RWPE1 (cell line): ENCODE measurements at regions not wholly inside any gene's neighbourhood (a gene's known extent, or its start where the extent isn't known, plus 50 kb on each side); places are given as distances from the start of the nearest gene placed in this dataset.

Source experiments
- CTCF ChIA-PET: fragments of 350-600 bp; sonication (Branson Sonifier 250); formaldehyde crosslinking; extraction: SDS; loops from one replicate; lab custom pipeline; 2021; lab: Yijun Ruan, JAX
- POLR2A ChIA-PET: fragments of 400-600 bp; formaldehyde crosslinking; extraction: SDS; loops from one replicate; lab custom pipeline; 2020; ENCODE audit warnings: antibody characterized with exemption; ENCODE audit not compliant: low non-redundant PET; lab: Yijun Ruan, JAX
- DNase-seq: peaks from one replicate; pipeline ENCODE4 v3.0.0; 2012; ENCODE audit warnings: low spot score
- H3K27ac ChIP-seq: fragments of 450-650 bp; 2 replicates; pipeline ENCODE4 v1.5.1; 2017
- CTCF ChIP-seq: fragments of 450-650 bp; conservative IDR thresholded peaks from 2 replicates; pipeline ENCODE4 v1.5.1; 2017; ENCODE audit warnings: low read depth, mild to moderate bottlenecking

- DNase-seq: peak; percentile 49
- no peak overlapping the region for H3K27ac ChIP-seq
- CTCF ChIA-PET: no interaction called here
- TF ChIP-seq CTCF: peak; percentile 70
- POLR2A ChIA-PET: no interaction called here
These were observed 206.6 kb upstream of the RFX3 start for GRCh38 chr9:3732077-3733038.

GRCh38 chr9:3730511-3730922, 204.7 kb upstream of the RFX3 start:
- ChIA-PET CTCF (interaction anchor here (0.7 kb wide), 1 partner anchor 10 kb away, joined by 3 read pairs; no protein-coding TSS in a partner anchor), POLR2A (no interaction called here)
- DNase-seq: no peak
- no peak for TF ChIP-seq CTCF
- no peak overlapping the region for H3K27ac ChIP-seq

GRCh38 chr9:3721096-3721495, 195.3 kb upstream of the RFX3 start:
- DNase-seq: no peak
- H3K27ac ChIP-seq: no peak overlapping the region
- ChIA-PET CTCF (interaction anchor here (0.6 kb wide), 2 partner anchors 503 to 1634 kb away, joined by 3 to 4 read pairs; no protein-coding TSS in a partner anchor), POLR2A (no interaction called here)
- no peak for TF ChIP-seq CTCF

GRCh38 chr9:3719286-3719685, 193.5 kb upstream of the RFX3 start:
- POLR2A ChIA-PET: no interaction called here
- CTCF ChIA-PET: no interaction called here
- no peak overlapping the region for H3K27ac ChIP-seq
- DNase-seq: no peak
- no peak for TF ChIP-seq CTCF

- TF ChIP-seq CTCF: no peak
- CTCF ChIA-PET: no interaction called here
- no peak for DNase-seq
- POLR2A ChIA-PET: no interaction called here
- no peak overlapping the region for H3K27ac ChIP-seq
These were observed 190.6 kb upstream of the RFX3 start for GRCh38 chr9:3716415-3716814.

- TF ChIP-seq CTCF: no peak
- CTCF ChIA-PET: no interaction called here
- POLR2A ChIA-PET: no interaction called here
These were observed 182.9 kb upstream of the RFX3 start for GRCh38 chr9:3708751-3709150.

More at GRCh38 chr9:3708751-3709150, 182.9 kb upstream of the RFX3 start:
- DNase-seq: no peak
- no peak overlapping the region for H3K27ac ChIP-seq
